ENCODE measurements at regions not wholly inside any gene's neighbourhood (a gene's known extent, or its start where the extent isn't known, plus 50 kb on each side); places are given as distances from the start of the nearest gene placed in this dataset.

DNA sequence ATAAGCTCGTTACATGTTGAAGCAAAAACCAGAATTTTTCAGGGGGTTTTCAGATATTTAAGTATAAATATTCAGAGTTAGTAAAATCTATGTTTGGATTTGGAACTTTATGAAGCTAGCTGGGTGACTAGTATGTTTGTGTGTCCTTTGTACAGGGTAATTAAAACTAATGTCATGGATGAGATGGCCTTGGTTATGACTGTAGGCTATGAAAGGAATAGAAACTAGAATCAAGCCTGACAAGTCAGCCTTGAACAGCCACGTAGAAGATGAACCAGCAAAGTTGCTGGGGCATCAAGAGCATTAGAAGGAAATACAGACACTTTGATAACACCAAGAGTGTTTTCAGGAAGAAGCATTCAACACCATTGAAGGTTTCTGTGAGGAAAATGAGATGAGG, 825.1 kb upstream of the CNTNAP5 start:
- no peak for DNase-seq

DNA sequence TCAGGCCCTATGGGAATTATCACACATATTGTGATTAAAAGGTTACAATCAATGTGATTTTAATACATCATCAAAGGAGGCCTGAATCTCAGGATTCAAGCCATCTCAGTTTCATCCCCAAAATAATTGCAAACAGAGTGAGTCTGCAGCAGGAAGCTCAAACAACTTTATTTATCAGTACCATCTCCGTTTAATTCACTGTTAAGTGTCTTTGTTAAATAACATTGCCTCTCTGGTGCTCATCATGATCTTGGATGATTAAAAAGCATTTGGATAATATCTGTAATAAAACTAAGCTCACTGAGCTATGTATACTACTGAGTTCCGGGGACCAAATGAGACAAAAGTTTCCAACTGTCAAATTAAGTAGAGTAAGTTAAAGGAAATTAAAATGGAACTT, 817.8 kb upstream of the CNTNAP5 start:
- DNase-seq = no peak

GRCh38 chr2:123209202-123209601, 815.9 kb upstream of the CNTNAP5 start:
- no peak for DNase-seq

- no peak for DNase-seq
These were observed 813.9 kb upstream of the CNTNAP5 start for GRCh38 chr2:123211181-123211580.

DNA sequence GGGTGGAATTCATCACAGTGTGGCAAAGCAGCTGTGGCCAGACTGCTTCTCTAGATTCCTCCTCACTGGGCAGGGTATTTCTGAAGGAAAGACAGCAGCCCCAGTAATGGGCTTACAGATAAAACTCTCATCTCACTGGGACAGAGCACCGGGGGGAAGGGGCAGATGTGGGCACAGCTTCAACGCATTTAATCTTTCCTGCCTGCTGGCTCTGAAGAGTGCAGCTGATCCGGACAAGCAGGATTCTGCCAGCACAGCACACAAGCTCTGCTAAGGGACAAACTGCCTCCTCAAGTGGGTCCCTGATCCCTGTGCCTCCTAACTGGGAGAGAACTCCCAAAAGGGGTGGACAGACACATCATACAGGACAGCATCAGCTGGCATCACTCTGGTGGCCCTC, 779.9 kb upstream of the CNTNAP5 start:
- no peak for DNase-seq

DNA sequence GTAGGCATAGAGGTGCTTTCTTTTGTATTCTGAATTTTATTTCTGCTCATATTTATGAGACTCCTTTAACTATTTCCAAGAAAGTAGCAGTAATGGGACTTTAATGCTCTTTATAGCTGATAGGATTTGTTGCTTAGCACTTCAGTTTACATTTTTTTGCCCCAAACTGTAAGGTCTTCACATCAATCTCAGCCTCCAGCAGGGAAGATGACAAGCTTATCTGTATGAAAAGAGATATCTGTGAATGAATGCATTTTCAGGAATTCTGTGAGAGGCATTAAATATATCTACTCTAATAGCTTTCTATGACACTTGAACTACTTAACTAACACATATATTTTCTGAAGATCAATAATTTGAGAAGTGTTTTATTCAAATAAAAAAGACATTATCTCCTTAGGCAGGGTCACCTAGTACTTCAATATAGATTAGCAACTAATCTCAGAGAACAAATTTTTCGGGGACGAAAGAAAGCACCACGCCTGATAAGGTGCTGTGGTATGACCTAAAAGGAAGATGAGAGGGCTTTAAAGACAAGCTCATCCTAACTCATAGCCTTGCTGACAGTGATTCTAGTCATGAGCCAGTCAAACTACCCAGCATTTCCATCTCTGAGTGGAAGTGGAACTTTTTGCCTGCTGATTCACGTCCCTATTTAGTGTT, 766.1 kb upstream of the CNTNAP5 start:
- DNase-seq = no peak

DNA sequence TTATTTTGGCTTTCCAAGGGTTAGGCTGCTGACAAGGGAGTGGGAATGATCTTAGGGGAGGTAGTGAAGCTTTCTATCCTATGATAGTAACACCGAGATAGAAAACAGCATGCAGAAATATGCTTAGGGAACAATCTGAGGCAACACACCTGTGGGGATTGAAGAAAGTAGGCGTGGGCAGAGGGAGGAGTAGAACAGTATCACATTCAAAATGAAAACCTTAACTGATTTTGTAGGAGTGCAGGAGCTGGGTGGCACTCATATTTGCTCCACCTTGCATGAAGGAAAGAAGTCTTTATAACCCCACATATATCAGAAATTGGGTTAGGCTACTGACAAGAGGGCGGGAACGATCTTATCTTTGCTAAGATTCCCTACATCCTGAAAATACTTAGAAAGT, 762.2 kb upstream of the CNTNAP5 start:
- no peak for DNase-seq

DNA sequence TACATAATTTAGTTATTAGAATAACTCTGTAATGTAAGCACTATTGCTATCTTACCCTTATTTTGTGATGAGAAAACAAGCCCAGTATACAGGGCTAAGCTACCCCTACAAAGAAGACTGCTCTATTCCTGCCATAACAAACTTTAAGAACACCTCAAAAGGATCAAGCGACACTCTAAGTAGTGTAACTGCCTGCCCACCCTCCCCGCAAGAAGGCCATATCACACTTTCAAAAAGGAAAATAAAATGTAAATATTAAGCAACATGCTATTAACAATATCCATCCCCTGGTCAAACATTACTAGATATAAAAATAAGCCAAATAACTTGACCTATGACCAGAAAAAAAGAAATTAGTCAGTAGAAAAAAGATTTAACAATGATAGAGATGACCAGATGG, 741.7 kb upstream of the CNTNAP5 start:
- DNase-seq = no peak

- DNase-seq = no peak
These were observed 721.4 kb upstream of the CNTNAP5 start for GRCh38 chr2:123303731-123304130.

Measured in SIG-M5 (cell line).